GM12878 (cell line): ENCODE measurements at regions not wholly inside any gene's neighbourhood (a gene's known extent, or its start where the extent isn't known, plus 50 kb on each side); places are given as distances from the start of the nearest gene placed in this dataset.

Experiments
- ATAC-seq: fragments of 200-7000 bp; cut with Tn5 transposase; 3 replicates; pipeline ENCODE4 v1.9.1; 2020; ENCODE audit warnings: mild to moderate bottlenecking, moderate library complexity
- BruUV-seq: library from RNA; stranded (reverse); fragments of 400-500 nt; replicated peaks from 2 replicates; lab custom pipeline; 2021; lab: Mats Ljungman, UMichigan
- CTCF ChIA-PET: fragments of 300-600 bp; sonication (Branson Sonifier 250); formaldehyde crosslinking; extraction: SDS; loops from one replicate; lab custom pipeline; 2021; ENCODE audit warnings: inconsistent platforms; lab: Yijun Ruan, JAX
- POLR2A ChIA-PET: fragments of 350-600 bp; formaldehyde crosslinking; extraction: SDS; loops from one replicate; lab custom pipeline; 2021; ENCODE audit warnings: inconsistent platforms; lab: Charles Lee
- RAD21 ChIA-PET: fragments of 300-600 bp; sonication (Branson Sonifier 250); formaldehyde crosslinking; loops from one replicate; lab custom pipeline; 2023; ENCODE audit warnings: antibody characterized with exemption; ENCODE audit not compliant: unreplicated experiment; lab: Charles Lee
- SMC1A ChIA-PET: fragments of 300-600 bp; sonication (Branson Sonifier 250); formaldehyde crosslinking; loops from one replicate; lab custom pipeline; 2023; ENCODE audit not compliant: unreplicated experiment, uncharacterized antibody; lab: Charles Lee
- DNase-seq: peaks from one replicate; pipeline ENCODE4 v3.0.0-alpha.2; 2011; ENCODE audit warnings: low read depth, low spot score
- FAIRE-seq: peaks from 3 replicates; lab custom pipeline; 2011; peaks lifted over from hg19 to GRCh38; lab: Jason Lieb, UNC
- H2AFZ ChIP-seq: 2 replicates; pipeline ENCODE4 v1.6.0; 2011; ENCODE audit warnings: low read depth, low read length, control low read depth; ENCODE audit not compliant: control insufficient read depth
- H3K27ac ChIP-seq: 2 replicates; pipeline ENCODE4 v1.5.1; 2011; ENCODE audit warnings: control low read depth; ENCODE audit not compliant: control insufficient read depth, insufficient read depth
- H3K27me3 ChIP-seq, 2 experiments: replicated peaks in 1 of 2; 2 replicates each; pipeline versions ENCODE4 v1.6.0 to v1.6.1; 2011; ENCODE audit warnings: low read length in 1 of 2; ENCODE audit not compliant: control insufficient read depth in 2 of 2, insufficient read depth in 2 of 2
- H3K36me3 ChIP-seq, 2 experiments: 2 replicates each; pipeline ENCODE4 v1.5.1; 2011; ENCODE audit warnings: low read length in 1 of 2; ENCODE audit not compliant: control insufficient read depth in 2 of 2, insufficient read depth in 2 of 2
- H3K4me1 ChIP-seq: 2 replicates; pipeline ENCODE4 v1.6.1; 2011; ENCODE audit warnings: mild to moderate bottlenecking, low read length, moderate library complexity, mixed read lengths; ENCODE audit not compliant: control insufficient read depth, insufficient read depth
- H3K4me2 ChIP-seq: 2 replicates; pipeline ENCODE4 v1.6.0; 2011; ENCODE audit warnings: control low read depth; ENCODE audit not compliant: control insufficient read depth, insufficient read depth
- H3K4me3 ChIP-seq: fragments of 200-600 bp; sonication (generic); 2 replicates; pipeline ENCODE4 v1.5.1; 2016
- H3K79me2 ChIP-seq: 2 replicates; pipeline ENCODE4 v1.6.0; 2011; ENCODE audit warnings: low read length; ENCODE audit not compliant: control insufficient read depth, insufficient read depth
- H3K9ac ChIP-seq: 2 replicates; pipeline ENCODE4 v1.8.0; 2011; ENCODE audit warnings: low read length, control low read depth, mixed read lengths; ENCODE audit not compliant: control insufficient read depth, insufficient read depth
- H3K9me3 ChIP-seq: replicated peaks from 3 replicates; pipeline ENCODE4 v1.5.1; 2011; ENCODE audit warnings: mild to moderate bottlenecking, low read length; ENCODE audit not compliant: control insufficient read depth, insufficient read depth
- H4K20me1 ChIP-seq: 2 replicates; pipeline ENCODE4 v1.6.0; 2011; ENCODE audit not compliant: control insufficient read depth, insufficient read depth
- ATF2 ChIP-seq: IDR thresholded peaks from 2 replicates; pipeline ENCODE4 v1.6.1; 2012; ENCODE audit warnings: low read length, inconsistent platforms
- BRCA1 ChIP-seq: IDR thresholded peaks from 2 replicates; pipeline ENCODE4 v1.6.1; 2011; ENCODE audit warnings: low read depth, low read length, improper control_type of control experiment
- CREM ChIP-seq: IDR thresholded peaks from 2 replicates; pipeline ENCODE4 v1.6.1; 2014; ENCODE audit warnings: antibody characterized with exemption, low read depth
- HCFC1 ChIP-seq: fragments of 150-350 bp; IDR thresholded peaks from 2 replicates; pipeline ENCODE4 v1.6.1; 2014; ENCODE audit warnings: low read length
- JUNB ChIP-seq: IDR thresholded peaks from 2 replicates; pipeline ENCODE4 v1.6.1; 2016; ENCODE audit warnings: antibody characterized with exemption, mild to moderate bottlenecking
- NFXL1 ChIP-seq: fragments of 450-650 bp; IDR thresholded peaks from 2 replicates; pipeline ENCODE4 v1.6.1; 2017; ENCODE audit warnings: antibody characterized with exemption, mild to moderate bottlenecking, borderline replicate concordance
- PML ChIP-seq: IDR thresholded peaks from 2 replicates; pipeline ENCODE4 v1.6.1; 2012; ENCODE audit warnings: low read length, inconsistent platforms
- POLR2AphosphoS5 ChIP-seq: IDR thresholded peaks from 2 replicates; pipeline ENCODE4 v1.6.1; 2011; ENCODE audit warnings: mild to moderate bottlenecking, low read length, inconsistent platforms
- POU2F2 ChIP-seq: IDR thresholded peaks from 3 replicates; pipeline ENCODE4 v1.6.1; 2011; ENCODE audit warnings: low read depth, mild to moderate bottlenecking, low read length, borderline replicate concordance
- RBBP5 ChIP-seq: fragments of 200-600 bp; sonication (generic); conservative IDR thresholded peaks from 2 replicates; pipeline ENCODE4 v1.6.1; 2016
- RFX5 ChIP-seq: IDR thresholded peaks from 2 replicates; pipeline ENCODE4 v1.6.1; 2011; ENCODE audit warnings: low read depth, low read length, improper control_type of control experiment
- SMAD1 ChIP-seq: fragments of 450-650 bp; IDR thresholded peaks from 2 replicates; pipeline ENCODE4 v1.6.1; 2018; ENCODE audit warnings: mild to moderate bottlenecking, low read depth; ENCODE audit not compliant: partially characterized antibody
- SREBF2 ChIP-seq: IDR thresholded peaks from 2 replicates; pipeline ENCODE4 v1.6.1; 2012; ENCODE audit warnings: mild to moderate bottlenecking, low read length
- STAT1 ChIP-seq: fragments of 450-650 bp; conservative IDR thresholded peaks from 2 replicates; pipeline ENCODE4 v1.6.1; 2014; ENCODE audit warnings: antibody characterized with exemption, mild to moderate bottlenecking
- SUZ12 ChIP-seq: fragments of 200-600 bp; sonication (generic); IDR thresholded peaks from one replicate; pipeline ENCODE4 v1.6.1; 2018; ENCODE audit warnings: antibody characterized with exemption, mild to moderate bottlenecking; ENCODE audit not compliant: unreplicated experiment
- WRNIP1 ChIP-seq: IDR thresholded peaks from 2 replicates; pipeline ENCODE4 v1.6.1; 2011; ENCODE audit warnings: low read depth, low read length, improper control_type of control experiment, borderline replicate concordance
- ZNF274 ChIP-seq: IDR thresholded peaks from one replicate; pipeline ENCODE4 v1.8.0; 2011; ENCODE audit not compliant: insufficient read length, insufficient read depth
- ZNF384 ChIP-seq: IDR thresholded peaks from 2 replicates; pipeline ENCODE4 v1.6.1; 2012; ENCODE audit warnings: low read depth, mild to moderate bottlenecking, low read length, improper control_type of control experiment, borderline replicate concordance
- WGBS: methylation state at CpG from one replicate; pipeline ENCODE4 v1.1.6; 2016; ENCODE audit warnings: low lambda C conversion rate; ENCODE audit not compliant: insufficient replicate concordance, insufficient coverage; ENCODE audit errors: missing lambda C conversion rate; 5-methylcytosine and 5-hydroxymethylcytosine counted together
- in situ Hi-C: fragments of 300-500 bp; cut with MboI; formaldehyde crosslinking; loops from 9 replicates; pipeline ENCODE4 v1.14.3; 2018; ENCODE audit warnings: mixed read lengths
- intact Hi-C: fragments of 100-400 bp; cut with micrococcal nuclease; formaldehyde crosslinking; loops from one replicate; pipeline ENCODE4 v1.14.2; 2022; ENCODE audit not compliant: unreplicated experiment
- TF ChIP-seq, protein P1 (sequence below): fragments of 450-650 bp; formaldehyde crosslinking; IDR thresholded peaks from 2 replicates; pipeline ENCODE4 v1.4.0; 2022; ENCODE audit warnings: mild to moderate bottlenecking, moderate library complexity

DNA sequence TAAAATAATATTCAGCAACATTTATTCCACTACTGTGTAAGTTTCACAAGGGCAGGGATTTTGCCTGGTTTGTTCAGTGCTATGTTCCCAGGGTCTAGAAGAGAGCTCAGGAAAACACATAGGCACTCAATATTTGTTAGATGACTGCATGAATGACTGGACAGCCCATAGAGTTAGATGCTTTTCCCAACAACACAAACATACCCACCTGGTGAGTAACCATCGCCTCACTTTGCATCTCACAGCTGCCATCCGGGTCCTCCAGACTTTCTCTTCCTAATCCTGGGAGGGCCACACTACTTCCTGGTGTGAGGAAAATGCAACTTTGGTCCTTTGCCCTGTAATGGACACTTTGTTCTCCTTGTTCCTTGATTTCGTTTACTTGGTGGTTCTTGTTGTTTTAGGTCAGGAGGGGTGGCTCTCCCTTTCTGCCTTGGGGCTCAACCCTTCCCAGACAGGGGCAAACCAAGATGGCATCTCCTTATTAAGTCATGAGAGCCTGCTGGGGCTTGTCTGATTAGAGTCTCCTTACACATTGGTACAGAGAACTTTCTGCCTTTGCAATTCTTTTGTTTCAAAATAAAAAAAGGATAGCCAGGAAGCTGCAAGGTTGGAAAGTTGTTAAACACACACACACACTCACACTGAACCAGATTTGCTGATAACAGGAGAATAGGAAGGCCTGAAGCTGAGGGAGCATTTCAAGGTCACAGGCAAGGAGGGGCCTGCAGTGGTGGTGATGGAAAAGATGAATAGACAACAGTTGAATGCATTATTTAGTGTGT, 190.6 kb downstream of the MID1IP1 start (continued):
- no peak for TF ChIP-seq ATF2
- no peak for TF ChIP-seq POLR2AphosphoS5
- TF ChIP-seq NFXL1, result no peak
- TF ChIP-seq SREBF2, result no peak
- TF ChIP-seq RFX5, result no peak
- no peak for TF ChIP-seq HCFC1

DNA sequence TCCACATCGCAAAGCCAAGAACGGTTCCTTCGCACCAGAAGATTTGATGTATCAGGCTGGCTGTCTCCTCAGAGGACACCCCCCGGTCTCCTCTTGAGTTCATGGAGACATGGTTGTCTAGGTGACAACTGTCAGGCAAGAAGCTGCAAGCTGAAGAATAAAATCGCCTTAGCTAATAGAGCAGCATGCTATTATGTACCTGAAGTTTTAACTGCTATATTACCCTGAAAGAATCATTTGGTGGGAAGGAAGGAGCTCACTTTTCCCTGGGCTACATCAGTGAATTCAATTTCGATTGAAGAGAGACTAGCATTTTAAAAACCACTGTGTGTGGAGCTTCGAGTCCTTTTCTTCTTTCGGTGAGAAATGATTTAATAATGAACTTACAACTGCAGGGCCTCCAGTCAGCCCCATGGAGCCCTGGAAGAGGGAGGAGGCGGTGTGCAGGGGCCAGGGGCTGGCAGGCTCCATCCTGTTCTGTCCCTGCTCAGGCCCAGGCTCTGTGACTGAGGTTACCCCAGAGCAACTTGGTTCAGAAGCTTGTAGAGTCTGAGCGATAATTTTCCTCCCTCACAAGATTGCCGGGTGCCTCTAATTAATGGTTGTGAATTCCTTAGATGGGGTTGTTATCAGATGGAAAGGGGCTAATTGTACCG, 191.3 kb downstream of the MID1IP1 start:
- ChIA-PET POLR2A (no interaction called here), SMC1A (interaction anchor here (0.7 to 2.3 kb wide), 4 partner anchors 73 to 238 kb away, joined by 3 to 5 read pairs (median 3); no protein-coding TSS in a partner anchor)
- H3K9ac ChIP-seq, result no peak overlapping the region
- in situ Hi-C loops, result loop anchor here (5.0 kb wide), 1 partner anchor 225 kb away; no protein-coding TSS in a partner anchor
- ATAC-seq, result no peak
- H3K36me3 ChIP-seq, result no peaks in the 10 kb centered on the region
- no peak overlapping the region for H3K27ac ChIP-seq
- no peaks in the 10 kb centered on the region for H4K20me1 ChIP-seq
- no TSS peak for BruUV-seq
- 43% methylated on average over 12 of the region's 12 CpGs for WGBS
- intact Hi-C loops, result no loop called here
- H3K79me2 ChIP-seq, result no peaks in the 10 kb centered on the region
- H3K9me3 ChIP-seq, result no peaks in the 10 kb centered on the region
- H3K4me2 ChIP-seq, result no peak overlapping the region
- FAIRE-seq, result no peak
- H3K4me3 ChIP-seq, result no peak overlapping the region
- no peak for TF ChIP-seq ZNF274
- no peak for TF ChIP-seq JUNB
- TF ChIP-seq WRNIP1, result no peak
- TF ChIP-seq STAT1, result no peak
- no peak for TF ChIP-seq PML
- TF ChIP-seq NFXL1, result no peak
- no peak for TF ChIP-seq POU2F2
- no peak for TF ChIP-seq SUZ12
- no peak for TF ChIP-seq CREM
- TF ChIP-seq, protein P1, sequence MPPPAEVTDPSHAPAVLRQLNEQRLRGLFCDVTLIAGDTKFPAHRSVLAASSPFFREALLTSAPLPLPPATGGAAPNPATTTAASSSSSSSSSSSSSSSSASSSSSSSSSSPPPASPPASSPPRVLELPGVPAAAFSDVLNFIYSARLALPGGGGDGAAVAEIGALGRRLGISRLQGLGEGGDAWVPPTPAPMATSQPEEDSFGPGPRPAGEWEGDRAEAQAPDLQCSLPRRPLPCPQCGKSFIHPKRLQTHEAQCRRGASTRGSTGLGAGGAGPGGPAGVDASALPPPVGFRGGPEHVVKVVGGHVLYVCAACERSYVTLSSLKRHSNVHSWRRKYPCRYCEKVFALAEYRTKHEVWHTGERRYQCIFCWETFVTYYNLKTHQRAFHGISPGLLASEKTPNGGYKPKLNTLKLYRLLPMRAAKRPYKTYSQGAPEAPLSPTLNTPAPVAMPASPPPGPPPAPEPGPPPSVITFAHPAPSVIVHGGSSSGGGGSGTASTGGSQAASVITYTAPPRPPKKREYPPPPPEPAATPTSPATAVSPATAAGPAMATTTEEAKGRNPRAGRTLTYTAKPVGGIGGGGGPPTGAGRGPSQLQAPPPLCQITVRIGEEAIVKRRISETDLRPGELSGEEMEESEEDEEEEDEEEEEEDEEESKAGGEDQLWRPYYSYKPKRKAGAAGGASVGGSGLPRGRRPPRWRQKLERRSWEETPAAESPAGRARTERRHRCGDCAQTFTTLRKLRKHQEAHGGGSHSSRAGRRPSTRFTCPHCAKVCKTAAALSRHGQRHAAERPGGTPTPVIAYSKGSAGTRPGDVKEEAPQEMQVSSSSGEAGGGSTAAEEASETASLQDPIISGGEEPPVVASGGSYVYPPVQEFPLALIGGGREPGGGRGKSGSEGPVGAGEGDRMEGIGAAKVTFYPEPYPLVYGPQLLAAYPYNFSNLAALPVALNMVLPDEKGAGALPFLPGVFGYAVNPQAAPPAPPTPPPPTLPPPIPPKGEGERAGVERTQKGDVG (CRISPR knock-in tag), result no peak
- no peak for TF ChIP-seq SREBF2
- TF ChIP-seq RBBP5, result no peak
- no peak for TF ChIP-seq ZNF384
- no peak for TF ChIP-seq SMAD1
- TF ChIP-seq BRCA1, result no peak
- TF ChIP-seq, all 136 proteins: peak for 0
- no peaks in the 10 kb centered on the region for H3K27me3 ChIP-seq
- DNase-seq, result no peak
- H2AFZ ChIP-seq, result no peak overlapping the region
- RAD21 ChIA-PET, result no interaction called here
- CTCF ChIA-PET, result interaction anchor here (1.6 kb wide), 1 partner anchor 238 kb away, joined by 5 read pairs; no protein-coding TSS in a partner anchor
- no peaks in the 10 kb centered on the region for H3K4me1 ChIP-seq
